ENCODE measurements at regions not wholly inside any gene's neighbourhood (a gene's known extent, or its start where the extent isn't known, plus 50 kb on each side); places are given as distances from the start of the nearest gene placed in this dataset.
"Not testable (repeated sequence)": the region's sequence is repeated elsewhere in the genome, so short reads cannot be mapped to it uniquely, and the experiment has no call there.

- H2AFZ ChIP-seq (ENCODE audit: low read depth), result no peak overlapping the region
- no peaks in the 10 kb centered on the region for H3K27me3 ChIP-seq (ENCODE audit: insufficient read depth, low read depth)
- no peaks in the 10 kb centered on the region for H3K4me1 ChIP-seq (ENCODE audit: low read depth, poor library complexity, severe bottlenecking)
- H3K4me3 ChIP-seq (IDR thresholded peaks at IDR 0.05; ENCODE audit: insufficient read depth, low read depth, low read length), result no peak overlapping the region
- TF ChIP-seq CTCF (conservative IDR thresholded peaks at IDR 0.05; ENCODE audit: low read depth, low read length), result no peak
- H3K27ac ChIP-seq, result no peak overlapping the region
- no peak overlapping the region for H3K9ac ChIP-seq
- no peak overlapping the region for H3K4me2 ChIP-seq
- no peaks in the 10 kb centered on the region for H3K36me3 ChIP-seq (ENCODE audit: insufficient read depth)
- H4K20me1 ChIP-seq (ENCODE audit: insufficient read depth), result no peaks in the 10 kb centered on the region
- H3K79me2 ChIP-seq (ENCODE audit: insufficient read depth, low read depth), result no peaks in the 10 kb centered on the region
Observed at GRCh38 chr1:112110031-112110430, 120.6 kb upstream of the KCND3 start.

- no peak overlapping the region for H3K9ac ChIP-seq
- H3K27me3 ChIP-seq (ENCODE audit: insufficient read depth, low read depth), result no peaks in the 10 kb centered on the region
- no peak overlapping the region for H3K4me2 ChIP-seq
- H3K4me1 ChIP-seq (ENCODE audit: low read depth, poor library complexity, severe bottlenecking), result no peaks in the 10 kb centered on the region
- no peak overlapping the region for H3K27ac ChIP-seq
- no peaks in the 10 kb centered on the region for H3K36me3 ChIP-seq (ENCODE audit: insufficient read depth)
- H3K4me3 ChIP-seq (IDR thresholded peaks at IDR 0.05; ENCODE audit: insufficient read depth, low read depth, low read length), result no peak overlapping the region
- no peak for TF ChIP-seq CTCF (conservative IDR thresholded peaks at IDR 0.05; ENCODE audit: low read depth, low read length)
- H2AFZ ChIP-seq (ENCODE audit: low read depth), result no peak overlapping the region
- H4K20me1 ChIP-seq (ENCODE audit: insufficient read depth), result no peaks in the 10 kb centered on the region
- H3K79me2 ChIP-seq (ENCODE audit: insufficient read depth, low read depth), result no peaks in the 10 kb centered on the region
Observed at GRCh38 chr1:112111734-112112133, 122.3 kb upstream of the KCND3 start.

- Histone ChIP-seq H4K20me1 (ENCODE audit: insufficient read depth) (no peaks in the 10 kb centered on the region), H3K36me3 (ENCODE audit: insufficient read depth) (no peaks in the 10 kb centered on the region), H3K9ac (no peak overlapping the region)
Observed at GRCh38 chr1:112114540-112114939, 125.1 kb upstream of the KCND3 start.

GRCh38 chr1:112126598-112126997 is 137.1 kb upstream of the KCND3 start:
- TF ChIP-seq CTCF (conservative IDR thresholded peaks at IDR 0.05; ENCODE audit: low read depth, low read length), result no peak
- H2AFZ ChIP-seq (ENCODE audit: low read depth), result no peak overlapping the region
- no peak overlapping the region for H3K9ac ChIP-seq
- H3K27ac ChIP-seq, result no peak overlapping the region
- no peaks in the 10 kb centered on the region for H4K20me1 ChIP-seq (ENCODE audit: insufficient read depth)
- H3K4me3 ChIP-seq (IDR thresholded peaks at IDR 0.05; ENCODE audit: insufficient read depth, low read depth, low read length), result no peak overlapping the region
- no peak overlapping the region for H3K4me2 ChIP-seq
- no peaks in the 10 kb centered on the region for H3K4me1 ChIP-seq (ENCODE audit: low read depth, poor library complexity, severe bottlenecking)
- no peaks in the 10 kb centered on the region for H3K79me2 ChIP-seq (ENCODE audit: insufficient read depth, low read depth)
- no peaks in the 10 kb centered on the region for H3K27me3 ChIP-seq (ENCODE audit: insufficient read depth, low read depth)
- no peaks in the 10 kb centered on the region for H3K36me3 ChIP-seq (ENCODE audit: insufficient read depth)

More at GRCh38 chr1:112114540-112114939, 125.1 kb upstream of the KCND3 start:
- Histone ChIP-seq H3K27ac (no peak overlapping the region), H3K79me2 (ENCODE audit: insufficient read depth, low read depth) (no peaks in the 10 kb centered on the region), H2AFZ (ENCODE audit: low read depth) (no peak overlapping the region), H3K4me3 (IDR thresholded peaks at IDR 0.05; ENCODE audit: insufficient read depth, low read depth, low read length) (no peak overlapping the region), H3K27me3 (ENCODE audit: insufficient read depth, low read depth) (no peaks in the 10 kb centered on the region), H3K4me2 (no peak overlapping the region), H3K4me1 (ENCODE audit: low read depth, poor library complexity, severe bottlenecking) (no peaks in the 10 kb centered on the region)
- no peak for TF ChIP-seq CTCF (conservative IDR thresholded peaks at IDR 0.05; ENCODE audit: low read depth, low read length)

- not testable (repeated sequence) for H3K27me3 ChIP-seq (ENCODE audit: insufficient read depth, low read depth); H3K9ac ChIP-seq; H3K27ac ChIP-seq; H2AFZ ChIP-seq (ENCODE audit: low read depth); H3K36me3 ChIP-seq (ENCODE audit: insufficient read depth); H3K79me2 ChIP-seq (ENCODE audit: insufficient read depth, low read depth); H3K4me2 ChIP-seq; H3K4me3 ChIP-seq (IDR thresholded peaks at IDR 0.05; ENCODE audit: insufficient read depth, low read depth, low read length); H4K20me1 ChIP-seq (ENCODE audit: insufficient read depth); H3K4me1 ChIP-seq (ENCODE audit: low read depth, poor library complexity, severe bottlenecking)
Observed at GRCh38 chr1:112127606-112128005, 138.1 kb upstream of the KCND3 start.
